HCT116 (cell line): ENCODE measurements at regions not wholly inside any gene's neighbourhood (a gene's known extent, or its start where the extent isn't known, plus 50 kb on each side); places are given as distances from the start of the nearest gene placed in this dataset.

Experiments used
- CTCF ChIP-seq, 3 experiments: fragments of 200-600 bp in 1 of 3; sonication (generic) in 1 of 3; IDR thresholded peaks in 2 of 3; conservative IDR thresholded peaks in 1 of 3; 2 replicates each; pipeline ENCODE4 v1.5.1; 2012 to 2017; ENCODE audit warnings: low read depth in 2 of 3, low read length in 2 of 3, antibody characterized with exemption in 1 of 3, borderline replicate concordance in 1 of 3, control low read depth in 1 of 3, mild to moderate bottlenecking in 1 of 3, mixed read lengths in 1 of 3, mixed run types in 1 of 3, moderate library complexity in 1 of 3; ENCODE audit not compliant: insufficient read depth in 1 of 3
- MAX ChIP-seq: IDR thresholded peaks from 2 replicates; pipeline ENCODE4 v1.6.1; 2012
- POLR2A ChIP-seq: IDR thresholded peaks from 2 replicates; pipeline ENCODE4 v1.7.0; 2011; ENCODE audit warnings: borderline replicate concordance; ENCODE audit not compliant: insufficient read depth, insufficient read length; ENCODE audit errors: extremely low read depth
- POLR2AphosphoS5 ChIP-seq: IDR thresholded peaks from 2 replicates; pipeline ENCODE4 v1.6.1; 2011; ENCODE audit warnings: mild to moderate bottlenecking, low read depth, low read length, moderate library complexity
- REST ChIP-seq: IDR thresholded peaks from 2 replicates; pipeline ENCODE4 v1.6.1; 2012; ENCODE audit warnings: low read depth
- ZNF274 ChIP-seq: fragments of 200-500 bp; sonication (Bioruptor generic); IDR thresholded peaks from 2 replicates; pipeline ENCODE4 v1.6.1; 2014; ENCODE audit warnings: mild to moderate bottlenecking, low read depth, low read length, inconsistent platforms

- no peak for TF ChIP-seq ZNF274
- no peak for TF ChIP-seq MAX
- TF ChIP-seq CTCF (IDR thresholded peaks at IDR 0.05 in 2 of 3, conservative IDR thresholded peaks at IDR 0.05 in 1 of 3; ENCODE audit: borderline replicate concordance in 1 of 3, insufficient read depth in 1 of 3, low read depth in 2 of 3, low read length in 2 of 3), result no peak
- TF ChIP-seq REST, result no peak
- TF ChIP-seq POLR2AphosphoS5, result no peak
- TF ChIP-seq POLR2A, result no peak
These were observed 94.1 kb downstream of the YTHDF1 start for GRCh38 chr20:63121749-63122405.
